B cell (primary cell): ENCODE measurements at regions not wholly inside any gene's neighbourhood (a gene's known extent, or its start where the extent isn't known, plus 50 kb on each side); places are given as distances from the start of the nearest gene placed in this dataset.

Experiments used
- ATAC-seq: fragments of 200-7000 bp; cut with Tn5 transposase; one replicate; pipeline ENCODE4 v1.10.0; 2021; ENCODE audit warnings: low read depth, mild to moderate bottlenecking, moderate number of reproducible peaks, moderate library complexity
- CTCF ChIA-PET: fragments of 350-600 bp; sonication (Branson Sonifier 250); formaldehyde crosslinking; loops from one replicate; lab custom pipeline; 2021; ENCODE audit warnings: antibody characterized with exemption, inconsistent platforms; lab: Charles Lee
- POLR2A ChIA-PET: fragments of 350-600 bp; sonication (Branson Sonifier 250); formaldehyde crosslinking; loops from one replicate; lab custom pipeline; 2021; ENCODE audit warnings: antibody characterized with exemption; lab: Charles Lee
- DNase-seq: peaks from one replicate; pipeline ENCODE4 v3.0.0; 2013
- H2AFZ ChIP-seq: 2 replicates; pipeline ENCODE4 v1.6.1; 2012; ENCODE audit warnings: mild to moderate bottlenecking, low read depth, low read length; ENCODE audit not compliant: insufficient read depth, poor library complexity, severe bottlenecking
- H3K27ac ChIP-seq, 2 donors: 1 replicate in 1 of 2; 2 replicates in 1 of 2; pipeline ENCODE4 v1.5.1; 2012 to 2013; ENCODE audit warnings: low read length in 2 of 2, mild to moderate bottlenecking in 2 of 2, moderate library complexity in 1 of 2
- H3K27me3 ChIP-seq, 4 experiments: fragments of 200-600 bp in 1 of 4; sonication (generic) in 1 of 4; replicated peaks in 1 of 4; 1 replicate in 2 of 4; 2 replicates in 2 of 4; pipeline versions ENCODE4 v1.6.1 to v1.7.0; 2013 to 2016; ENCODE audit warnings: low read length in 3 of 4, mild to moderate bottlenecking in 2 of 4, mixed read lengths in 1 of 4, moderate library complexity in 1 of 4; ENCODE audit not compliant: insufficient read depth in 4 of 4, control insufficient read depth in 3 of 4; ENCODE audit errors: control extremely low read depth in 1 of 4
- H3K36me3 ChIP-seq, 2 experiments: replicated peaks in 1 of 2; 1 replicate in 1 of 2; 2 replicates in 1 of 2; pipeline versions ENCODE4 v1.6.1 to v1.7.1; 2013; ENCODE audit warnings: low read length in 1 of 2; ENCODE audit not compliant: insufficient read depth in 2 of 2, control insufficient read depth in 1 of 2; ENCODE audit errors: control extremely low read depth in 1 of 2, extremely low read depth in 1 of 2
- H3K4me1 ChIP-seq, 2 donors: fragments of 200-600 bp in 1 of 2; sonication (generic) in 1 of 2; 1 replicate in 1 of 2; 2 replicates in 1 of 2; pipeline versions ENCODE4 v1.5.1 to v1.6.1; 2013 to 2017; ENCODE audit warnings: low read length in 2 of 2; ENCODE audit not compliant: control insufficient read depth in 2 of 2, insufficient read depth in 2 of 2
- H3K4me2 ChIP-seq: replicated peaks from 2 replicates; pipeline ENCODE3; 2012; ENCODE audit warnings: mild to moderate bottlenecking, low read depth, low read length; ENCODE audit not compliant: poor library complexity, severe bottlenecking
- H3K4me3 ChIP-seq, 5 experiments: fragments of 200-600 bp in 1 of 5; sonication (generic) in 1 of 5; 1 replicate in 3 of 5; 2 replicates in 2 of 5; pipeline versions ENCODE4 v1.5.1 to v1.7.0; 2011 to 2016; ENCODE audit warnings: low read length in 4 of 5, mild to moderate bottlenecking in 4 of 5, low read depth in 2 of 5, control low read depth in 1 of 5, moderate library complexity in 1 of 5; ENCODE audit not compliant: insufficient read depth in 1 of 5; ENCODE audit errors: control extremely low read depth in 1 of 5, extremely low read depth in 1 of 5
- H3K79me2 ChIP-seq: fragments of 200-600 bp; sonication (generic); one replicate; pipeline ENCODE4 v1.6.0; 2016; ENCODE audit warnings: low read length; ENCODE audit not compliant: control insufficient read depth, insufficient read depth
- H3K9ac ChIP-seq: fragments of 200-600 bp; sonication (generic); 2 replicates; pipeline ENCODE4 v1.6.1; 2017; ENCODE audit warnings: mild to moderate bottlenecking, low read length, moderate library complexity
- H3K9me3 ChIP-seq, 3 donors: one replicate each; pipeline versions ENCODE4 v1.6.1 to v1.7.1; 2013; ENCODE audit warnings: low read length in 2 of 3; ENCODE audit not compliant: control insufficient read depth in 2 of 3, insufficient read depth in 1 of 3; ENCODE audit errors: control extremely low read depth in 1 of 3
- H4K20me1 ChIP-seq: 2 replicates; pipeline ENCODE4 v1.6.0; 2012; ENCODE audit warnings: mild to moderate bottlenecking, low read length; ENCODE audit not compliant: insufficient read depth, control insufficient read depth, poor library complexity, severe bottlenecking
- H3K27ac Mint-ChIP-seq: one replicate; pipeline ENCODE4 v1.8.0; 2021; ENCODE audit warnings: mixed read lengths
- H3K27me3 Mint-ChIP-seq: one replicate; pipeline ENCODE4 v1.8.0; 2021; ENCODE audit warnings: mixed read lengths
- H3K4me1 Mint-ChIP-seq: one replicate; pipeline ENCODE4 v1.8.0; 2021; ENCODE audit warnings: mixed read lengths
- H3K4me3 Mint-ChIP-seq: one replicate; pipeline ENCODE4 v1.8.0; 2021; ENCODE audit warnings: mixed read lengths
- H3K9me3 Mint-ChIP-seq: one replicate; pipeline ENCODE4 v1.8.0; 2022; ENCODE audit warnings: mixed read lengths; ENCODE audit not compliant: insufficient read depth
- CTCF ChIP-seq: fragments of 200-600 bp; IDR thresholded peaks from one replicate; pipeline ENCODE4 v1.8.0; 2022; ENCODE audit warnings: antibody characterized with exemption, mild to moderate bottlenecking
- EZH2 ChIP-seq: IDR thresholded peaks from 2 replicates; pipeline ENCODE4 v1.6.1; 2012; ENCODE audit warnings: borderline replicate concordance, low read depth, mild to moderate bottlenecking, moderate library complexity, low read length; ENCODE audit not compliant: insufficient read depth, poor library complexity, severe bottlenecking
- WGBS: methylation state at CpG from one replicate; pipeline ENCODE4 v1.1.5; 2013; ENCODE audit warnings: missing lambda C conversion rate; ENCODE audit not compliant: insufficient coverage; 5-methylcytosine and 5-hydroxymethylcytosine counted together
- intact Hi-C: fragments of 100-400 bp; cut with micrococcal nuclease; formaldehyde crosslinking; loops from one replicate; pipeline ENCODE4 v1.10.0; 2022

- CTCF ChIA-PET = no interaction called here
- ATAC-seq = no peak
- Histone ChIP-seq H3K4me2 (no peak overlapping the region), H4K20me1 (no peaks in the 10 kb centered on the region), H3K27ac (no peak overlapping the region), H3K9ac (no peak overlapping the region), H3K79me2 (no peaks in the 10 kb centered on the region), H3K4me3 (no peak overlapping the region), H3K36me3 (no peaks in the 10 kb centered on the region), H3K27me3 (peaks cover 0 to 3% (median 0%) of the 10 kb centered on the region in 4 experiments), H3K9me3 (no peaks in the 10 kb centered on the region), H3K4me1 (no peaks in the 10 kb centered on the region), H2AFZ (no peak overlapping the region)
- no peak overlapping the region for H3K27ac Mint-ChIP-seq
- H3K4me3 Mint-ChIP-seq = no peak overlapping the region
- POLR2A ChIA-PET = no interaction called here
- 87% methylated on average over 4 of the region's 8 CpGs for WGBS
- intact Hi-C loops = no loop called here
- DNase-seq = no peak
- TF ChIP-seq CTCF (no peak), EZH2 (no peak)
- H3K4me1 Mint-ChIP-seq = no peaks in the 10 kb centered on the region
- H3K27me3 Mint-ChIP-seq = peaks cover 13% of the 10 kb centered on the region
- H3K9me3 Mint-ChIP-seq = no peaks in the 10 kb centered on the region
Measured at GRCh38 chr9:38294220-38294960, 98.1 kb upstream of the ALDH1B1 start.

GRCh38 chr9:38293022-38293421, 99.5 kb upstream of the ALDH1B1 start:
- no peak overlapping the region for H3K4me2 ChIP-seq
- POLR2A ChIA-PET = no interaction called here
- no peaks in the 10 kb centered on the region for H4K20me1 ChIP-seq
- Mint-ChIP-seq H3K27me3 (peaks cover 13% of the 10 kb centered on the region), H3K4me3 (no peak overlapping the region), H3K4me1 (no peaks in the 10 kb centered on the region), H3K27ac (no peak overlapping the region), H3K9me3 (no peaks in the 10 kb centered on the region)
- H3K9me3 ChIP-seq = no peaks in the 10 kb centered on the region
- intact Hi-C loops = no loop called here
- H3K4me1 ChIP-seq = no peaks in the 10 kb centered on the region
- 98% methylated on average over 4 of the region's 4 CpGs for WGBS
- CTCF ChIA-PET = no interaction called here
- ATAC-seq (no peak), DNase-seq (no peak)
- H3K79me2 ChIP-seq = no peaks in the 10 kb centered on the region
- H3K36me3 ChIP-seq = no peaks in the 10 kb centered on the region
- H3K27ac ChIP-seq = no peak overlapping the region
- H2AFZ ChIP-seq = no peak overlapping the region
- H3K27me3 ChIP-seq = peaks cover 0 to 3% (median 0%) of the 10 kb centered on the region in 4 experiments
- no peak for TF ChIP-seq CTCF
- TF ChIP-seq EZH2 = no peak
- H3K4me3 ChIP-seq = no peak overlapping the region
- no peak overlapping the region for H3K9ac ChIP-seq
